Endodermal cell (in vitro differentiated cells): ENCODE measurements at regions not wholly inside any gene's neighbourhood (a gene's known extent, or its start where the extent isn't known, plus 50 kb on each side); places are given as distances from the start of the nearest gene placed in this dataset.

ENCODE experiments used
- DNase-seq: peaks from one replicate; pipeline ENCODE4 v3.0.0-alpha.2; 2017
- H3K27ac ChIP-seq: 2 replicates; pipeline ENCODE4 v1.5.1; 2013; ENCODE audit warnings: mild to moderate bottlenecking, low read depth, low read length, moderate library complexity
- H3K27me3 ChIP-seq: 2 replicates; pipeline ENCODE4 v1.6.1; 2013; ENCODE audit warnings: mild to moderate bottlenecking, low read length, moderate library complexity; ENCODE audit not compliant: insufficient read depth, control insufficient read depth, poor library complexity, severe bottlenecking
- H3K36me3 ChIP-seq: 2 replicates; pipeline ENCODE4 v1.7.0; 2013; ENCODE audit warnings: mild to moderate bottlenecking, low read length, moderate library complexity; ENCODE audit not compliant: control insufficient read depth, insufficient read depth
- H3K4me1 ChIP-seq: one replicate; pipeline ENCODE4 v1.7.0; 2013; ENCODE audit warnings: low read length; ENCODE audit not compliant: control insufficient read depth, insufficient read depth
- H3K4me3 ChIP-seq: 2 replicates; pipeline ENCODE4 v1.5.1; 2013; ENCODE audit warnings: mild to moderate bottlenecking, low read length, moderate library complexity
- H3K9ac ChIP-seq: 2 replicates; pipeline ENCODE4 v1.6.1; 2013; ENCODE audit warnings: mild to moderate bottlenecking, low read length, moderate library complexity; ENCODE audit not compliant: poor library complexity, severe bottlenecking; ENCODE audit errors: extremely low read depth
- H3K9me3 ChIP-seq: 2 replicates; pipeline ENCODE4 v1.6.1; 2013; ENCODE audit warnings: mild to moderate bottlenecking, low read length, moderate library complexity; ENCODE audit not compliant: control insufficient read depth
- H3K27ac Mint-ChIP-seq: 2 replicates; pipeline ENCODE4 v1.8.0; 2020; ENCODE audit warnings: mixed read lengths
- H3K27me3 Mint-ChIP-seq: 2 replicates; pipeline ENCODE4 v1.8.0; 2021; ENCODE audit warnings: mild to moderate bottlenecking, mixed read lengths; ENCODE audit not compliant: insufficient read depth
- H3K36me3 Mint-ChIP-seq: 2 replicates; pipeline ENCODE4 v1.8.0; 2020; ENCODE audit warnings: low read depth, mixed read lengths
- H3K4me1 Mint-ChIP-seq: 2 replicates; pipeline ENCODE4 v1.8.0; 2020; ENCODE audit warnings: mixed read lengths
- H3K4me3 Mint-ChIP-seq: 2 replicates; pipeline ENCODE4 v1.8.0; 2020; ENCODE audit warnings: mild to moderate bottlenecking, moderate library complexity, mixed read lengths
- H3K9me3 Mint-ChIP-seq: 2 replicates; pipeline ENCODE4 v1.8.0; 2020; ENCODE audit warnings: mild to moderate bottlenecking, mixed read lengths
- WGBS, 2 experiments: methylation state at CpG; one replicate each; pipeline versions ENCODE4 v1.1.5 to v1.1.7; 2013; ENCODE audit warnings: missing lambda C conversion rate in 2 of 2, mixed read lengths in 1 of 2; ENCODE audit not compliant: insufficient coverage in 1 of 2, insufficient read length in 1 of 2; 5-methylcytosine and 5-hydroxymethylcytosine counted together
- TF ChIP-seq, protein P1 (sequence below): fragments of 200-600 bp; sonication (generic); conservative IDR thresholded peaks from 2 replicates; pipeline ENCODE4 v1.5.0; 2021; ENCODE audit warnings: antibody characterized with exemption, mild to moderate bottlenecking

DNA sequence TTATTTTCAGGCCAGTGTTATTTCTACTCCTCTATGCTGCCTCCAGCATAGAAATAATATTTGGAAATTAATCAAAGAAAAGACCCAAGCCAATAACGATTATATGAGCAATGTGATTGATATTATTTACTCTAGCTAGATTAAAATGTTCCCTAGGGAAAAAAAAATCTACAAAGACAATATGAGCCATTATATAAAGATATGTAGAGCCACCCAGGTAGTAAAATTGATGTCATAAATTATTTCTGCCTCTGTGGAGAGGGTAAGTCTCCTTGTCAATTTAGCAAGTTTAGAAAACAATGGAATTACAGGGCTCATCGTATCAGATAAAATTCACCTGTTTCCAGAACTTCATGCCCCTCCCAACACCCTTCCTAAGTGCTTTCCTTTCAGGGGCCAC, 202.9 kb downstream of the RDH14 start:
- 95% methylated on average over 2 of the region's 2 CpGs; no CpG with 5 or more reads in 1 of the 2 experiments for WGBS, 2 experiments
- Mint-ChIP-seq H3K27ac (no peak overlapping the region), H3K9me3 (no peaks in the 10 kb centered on the region), H3K27me3 (no peaks in the 10 kb centered on the region), H3K4me3 (no peak overlapping the region), H3K36me3 (no peaks in the 10 kb centered on the region), H3K4me1 (no peaks in the 10 kb centered on the region)
- Histone ChIP-seq H3K9ac (no peak overlapping the region), H3K4me1 (no peaks in the 10 kb centered on the region), H3K36me3 (no peaks in the 10 kb centered on the region), H3K4me3 (no peak overlapping the region), H3K27me3 (no peaks in the 10 kb centered on the region), H3K27ac (no peak overlapping the region), H3K9me3 (no peaks in the 10 kb centered on the region)
- no peak for DNase-seq
- TF ChIP-seq, protein P1, sequence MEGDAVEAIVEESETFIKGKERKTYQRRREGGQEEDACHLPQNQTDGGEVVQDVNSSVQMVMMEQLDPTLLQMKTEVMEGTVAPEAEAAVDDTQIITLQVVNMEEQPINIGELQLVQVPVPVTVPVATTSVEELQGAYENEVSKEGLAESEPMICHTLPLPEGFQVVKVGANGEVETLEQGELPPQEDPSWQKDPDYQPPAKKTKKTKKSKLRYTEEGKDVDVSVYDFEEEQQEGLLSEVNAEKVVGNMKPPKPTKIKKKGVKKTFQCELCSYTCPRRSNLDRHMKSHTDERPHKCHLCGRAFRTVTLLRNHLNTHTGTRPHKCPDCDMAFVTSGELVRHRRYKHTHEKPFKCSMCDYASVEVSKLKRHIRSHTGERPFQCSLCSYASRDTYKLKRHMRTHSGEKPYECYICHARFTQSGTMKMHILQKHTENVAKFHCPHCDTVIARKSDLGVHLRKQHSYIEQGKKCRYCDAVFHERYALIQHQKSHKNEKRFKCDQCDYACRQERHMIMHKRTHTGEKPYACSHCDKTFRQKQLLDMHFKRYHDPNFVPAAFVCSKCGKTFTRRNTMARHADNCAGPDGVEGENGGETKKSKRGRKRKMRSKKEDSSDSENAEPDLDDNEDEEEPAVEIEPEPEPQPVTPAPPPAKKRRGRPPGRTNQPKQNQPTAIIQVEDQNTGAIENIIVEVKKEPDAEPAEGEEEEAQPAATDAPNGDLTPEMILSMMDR: no peak

DNA sequence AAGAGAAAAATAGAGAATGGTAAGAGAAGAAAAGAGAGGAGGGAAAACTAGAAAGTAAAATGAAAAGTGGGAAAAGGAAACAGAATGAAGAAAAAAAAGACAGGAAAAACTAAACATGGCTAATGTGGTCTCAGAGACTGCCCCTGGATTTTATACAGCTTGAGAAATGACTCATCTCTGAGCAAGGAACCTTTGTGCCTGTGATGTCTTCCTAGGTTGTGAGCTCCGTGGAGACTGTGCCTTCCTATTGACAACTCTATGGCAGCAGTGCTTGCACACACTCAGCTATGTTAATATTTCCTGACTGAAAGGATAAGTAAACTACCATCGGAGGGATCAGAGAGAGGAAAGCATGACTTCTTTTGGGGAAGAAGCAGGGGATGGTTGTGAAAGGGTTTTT, 203.8 kb downstream of the RDH14 start:
- Mint-ChIP-seq H3K4me1 (no peaks in the 10 kb centered on the region), H3K9me3 (no peaks in the 10 kb centered on the region), H3K27ac (no peak overlapping the region), H3K36me3 (no peaks in the 10 kb centered on the region), H3K27me3 (no peaks in the 10 kb centered on the region), H3K4me3 (no peak overlapping the region)
- Histone ChIP-seq H3K27me3 (no peaks in the 10 kb centered on the region), H3K4me3 (no peak overlapping the region), H3K4me1 (no peaks in the 10 kb centered on the region), H3K27ac (no peak overlapping the region), H3K36me3 (no peaks in the 10 kb centered on the region), H3K9ac (no peak overlapping the region), H3K9me3 (no peaks in the 10 kb centered on the region)
- no peak for DNase-seq
- TF ChIP-seq, protein P1: no peak
- WGBS, 2 experiments: 72 to 89% methylated on average over 2 of the region's 2 CpGs

DNA sequence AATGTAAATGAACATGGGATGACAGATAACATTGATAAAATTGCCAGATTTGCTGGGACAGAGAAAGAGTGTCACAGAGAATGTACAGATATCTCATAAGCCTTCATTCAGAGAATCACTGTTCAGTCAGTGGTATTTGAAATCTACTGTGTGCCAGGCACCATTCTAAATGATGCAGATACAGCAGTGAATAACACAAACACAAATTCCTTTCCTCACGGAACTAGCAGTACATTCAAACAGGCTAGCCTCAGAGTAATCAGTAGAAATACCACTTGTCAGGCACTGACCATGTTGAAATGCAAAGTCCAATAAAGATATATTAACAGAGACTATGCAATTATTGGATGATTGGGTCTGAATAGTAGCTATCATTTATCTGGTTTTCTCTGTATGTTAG, 211.0 kb downstream of the RDH14 start:
- Mint-ChIP-seq H3K27ac (no peak overlapping the region), H3K9me3 (no peaks in the 10 kb centered on the region), H3K27me3 (no peaks in the 10 kb centered on the region), H3K4me1 (no peaks in the 10 kb centered on the region), H3K36me3 (no peaks in the 10 kb centered on the region), H3K4me3 (no peak overlapping the region)
- H3K4me1 ChIP-seq: no peaks in the 10 kb centered on the region
- no peaks in the 10 kb centered on the region for H3K27me3 ChIP-seq
- H3K9me3 ChIP-seq: no peaks in the 10 kb centered on the region
- WGBS, 2 experiments: 86% methylated on average over 1 of the region's 1 CpG; no CpG with 5 or more reads in 1 of the 2 experiments
- DNase-seq: no peak
- H3K27ac ChIP-seq: no peak overlapping the region
- no peak overlapping the region for H3K9ac ChIP-seq
- TF ChIP-seq, protein P1: no peak
- H3K4me3 ChIP-seq: no peak overlapping the region
- H3K36me3 ChIP-seq: no peaks in the 10 kb centered on the region
